ENCODE measurements at regions not wholly inside any gene's neighbourhood (a gene's known extent, or its start where the extent isn't known, plus 50 kb on each side); places are given as distances from the start of the nearest gene placed in this dataset.

DNA sequence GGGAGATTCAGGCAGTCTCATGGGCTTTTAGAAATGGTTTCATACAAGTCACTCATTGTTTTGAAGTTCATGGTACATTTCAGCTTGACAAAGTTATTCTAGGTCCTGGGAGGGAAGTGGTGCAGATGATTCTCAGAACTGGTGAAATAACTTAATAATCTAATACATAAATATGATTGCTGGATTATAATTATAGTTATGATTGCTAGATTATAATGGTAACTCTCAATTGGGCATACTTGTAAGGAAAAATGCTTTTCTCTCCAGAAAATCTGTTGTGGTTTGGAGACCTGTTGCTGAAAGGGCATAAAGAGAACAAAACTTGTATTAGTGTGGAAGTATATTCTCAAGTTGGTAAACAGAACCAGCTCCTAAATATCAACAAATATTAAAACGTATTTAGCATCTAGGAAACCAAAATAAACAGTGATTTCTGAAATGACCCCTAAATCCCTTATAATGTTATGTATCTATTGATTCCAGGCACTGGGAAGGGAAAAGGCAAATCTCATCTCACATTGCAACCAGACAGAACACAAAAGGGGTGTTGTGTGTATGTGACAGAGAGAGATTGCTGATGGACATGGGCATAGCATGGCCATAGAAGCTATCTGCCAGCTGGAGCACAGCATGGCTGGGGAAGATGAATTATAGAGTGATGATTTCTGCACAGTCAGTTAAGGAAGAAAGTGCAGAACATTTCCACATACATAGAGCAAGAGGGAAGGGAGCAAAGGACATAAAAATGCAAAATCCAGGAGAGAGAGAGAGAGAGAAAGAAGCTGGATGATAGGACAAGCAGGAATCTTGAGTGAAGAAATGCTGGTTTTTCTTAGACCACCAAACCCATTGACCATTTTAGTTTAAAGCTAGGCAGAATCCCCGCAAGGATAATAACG lies 87.1 kb upstream of the FRY start:
- H3K36me3 ChIP-seq (ENCODE audit: control insufficient read depth, insufficient read depth, low read length), result no peaks in the 10 kb centered on the region
- H3K27ac ChIP-seq (ENCODE audit: low read length), result no peak overlapping the region

DNA sequence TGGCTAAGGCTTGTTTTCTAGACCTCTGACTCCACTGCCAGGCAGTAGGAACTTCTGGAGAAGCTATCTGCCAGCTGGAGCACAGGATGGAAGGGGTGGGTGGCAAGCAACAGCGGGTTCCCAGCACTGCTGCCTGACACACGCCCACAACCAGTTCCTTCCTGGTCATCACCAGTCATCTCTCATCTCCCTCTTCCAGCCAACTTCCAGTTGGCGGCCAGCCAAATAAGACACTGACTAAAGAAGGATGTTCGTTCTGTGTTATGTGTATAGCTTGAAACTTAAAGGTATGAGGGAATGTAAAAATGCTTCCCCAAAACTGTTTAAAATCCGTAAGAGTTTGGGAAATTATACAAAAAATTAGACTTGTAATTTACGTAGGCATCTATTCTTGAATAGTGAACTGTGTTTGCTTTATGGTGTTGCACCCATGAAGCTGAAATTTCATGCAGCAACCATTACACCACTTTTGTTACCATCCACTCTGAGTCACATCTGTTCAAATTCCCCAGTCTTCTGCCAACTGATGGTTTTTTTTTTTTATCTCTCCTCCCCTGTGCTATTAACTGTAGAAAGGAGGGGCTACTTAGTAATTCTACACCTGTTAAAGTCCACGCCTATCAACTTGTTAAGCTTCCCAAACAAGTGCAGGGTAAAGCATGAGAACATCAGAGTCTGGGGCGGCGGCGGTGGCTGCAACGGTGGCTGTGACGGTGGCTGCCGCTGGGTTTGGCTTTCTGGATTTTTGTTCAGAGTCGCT lies 86.2 kb upstream of the FRY start:
- TF ChIP-seq, protein P1, sequence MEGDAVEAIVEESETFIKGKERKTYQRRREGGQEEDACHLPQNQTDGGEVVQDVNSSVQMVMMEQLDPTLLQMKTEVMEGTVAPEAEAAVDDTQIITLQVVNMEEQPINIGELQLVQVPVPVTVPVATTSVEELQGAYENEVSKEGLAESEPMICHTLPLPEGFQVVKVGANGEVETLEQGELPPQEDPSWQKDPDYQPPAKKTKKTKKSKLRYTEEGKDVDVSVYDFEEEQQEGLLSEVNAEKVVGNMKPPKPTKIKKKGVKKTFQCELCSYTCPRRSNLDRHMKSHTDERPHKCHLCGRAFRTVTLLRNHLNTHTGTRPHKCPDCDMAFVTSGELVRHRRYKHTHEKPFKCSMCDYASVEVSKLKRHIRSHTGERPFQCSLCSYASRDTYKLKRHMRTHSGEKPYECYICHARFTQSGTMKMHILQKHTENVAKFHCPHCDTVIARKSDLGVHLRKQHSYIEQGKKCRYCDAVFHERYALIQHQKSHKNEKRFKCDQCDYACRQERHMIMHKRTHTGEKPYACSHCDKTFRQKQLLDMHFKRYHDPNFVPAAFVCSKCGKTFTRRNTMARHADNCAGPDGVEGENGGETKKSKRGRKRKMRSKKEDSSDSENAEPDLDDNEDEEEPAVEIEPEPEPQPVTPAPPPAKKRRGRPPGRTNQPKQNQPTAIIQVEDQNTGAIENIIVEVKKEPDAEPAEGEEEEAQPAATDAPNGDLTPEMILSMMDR (IDR thresholded peaks at IDR 0.05), result no peak
- intact Hi-C loops (cut with micrococcal nuclease), result no loop called here
- H3K9me3 Mint-ChIP-seq, result no peaks in the 10 kb centered on the region
- no peaks in the 10 kb centered on the region for H3K27me3 Mint-ChIP-seq (ENCODE audit: low read depth in 2 of 2)
- Histone ChIP-seq H3K4me1 (ENCODE audit: control insufficient read depth, insufficient read depth, low read length) (peaks cover 2% of the 10 kb centered on the region), H3K27me3 (ENCODE audit: control insufficient read depth, insufficient read depth, low read length) (no peaks in the 10 kb centered on the region), H3K36me3 (ENCODE audit: control insufficient read depth, insufficient read depth, low read length) (no peaks in the 10 kb centered on the region), H3K9me3 (ENCODE audit: control insufficient read depth, insufficient read depth, low read length) (no peaks in the 10 kb centered on the region), H3K4me3 (ENCODE audit: low read length) (no peak overlapping the region), H3K27ac (ENCODE audit: low read length) (no peak overlapping the region)
- no peak overlapping the region for H3K4me3 Mint-ChIP-seq
- peaks cover 6 to 8% of the 10 kb centered on the region in 2 donors for H3K4me1 Mint-ChIP-seq
- DNase-seq, result no peak
- peaks cover 15% of the 10 kb centered on the region for H3K36me3 Mint-ChIP-seq
- H3K27ac Mint-ChIP-seq, result no peak overlapping the region
- 87% methylated on average over 12 of the region's 14 CpGs for WGBS (ENCODE audit: insufficient coverage)
- no peak for ATAC-seq

More for the DNA sequence above, 87.1 kb upstream of the FRY start:
- ATAC-seq, result no peak
- Mint-ChIP-seq H3K4me3 (no peak overlapping the region), H3K36me3 (peaks cover 15% of the 10 kb centered on the region), H3K27ac (no peak overlapping the region), H3K4me1 (peaks cover 3 to 10% of the 10 kb centered on the region in 2 donors), H3K9me3 (no peaks in the 10 kb centered on the region), H3K27me3 (ENCODE audit: low read depth in 2 of 2) (no peaks in the 10 kb centered on the region)
- Histone ChIP-seq H3K9me3 (ENCODE audit: control insufficient read depth, insufficient read depth, low read length) (no peaks in the 10 kb centered on the region), H3K27me3 (ENCODE audit: control insufficient read depth, insufficient read depth, low read length) (no peaks in the 10 kb centered on the region), H3K4me1 (ENCODE audit: control insufficient read depth, insufficient read depth, low read length) (no peaks in the 10 kb centered on the region), H3K4me3 (ENCODE audit: low read length) (no peak overlapping the region)
- 94% methylated on average over 2 of the region's 3 CpGs for WGBS (ENCODE audit: insufficient coverage)
- TF ChIP-seq, protein P1 (IDR thresholded peaks at IDR 0.05), result no peak
- no peak for DNase-seq
- intact Hi-C loops (cut with micrococcal nuclease), result no loop called here

DNA sequence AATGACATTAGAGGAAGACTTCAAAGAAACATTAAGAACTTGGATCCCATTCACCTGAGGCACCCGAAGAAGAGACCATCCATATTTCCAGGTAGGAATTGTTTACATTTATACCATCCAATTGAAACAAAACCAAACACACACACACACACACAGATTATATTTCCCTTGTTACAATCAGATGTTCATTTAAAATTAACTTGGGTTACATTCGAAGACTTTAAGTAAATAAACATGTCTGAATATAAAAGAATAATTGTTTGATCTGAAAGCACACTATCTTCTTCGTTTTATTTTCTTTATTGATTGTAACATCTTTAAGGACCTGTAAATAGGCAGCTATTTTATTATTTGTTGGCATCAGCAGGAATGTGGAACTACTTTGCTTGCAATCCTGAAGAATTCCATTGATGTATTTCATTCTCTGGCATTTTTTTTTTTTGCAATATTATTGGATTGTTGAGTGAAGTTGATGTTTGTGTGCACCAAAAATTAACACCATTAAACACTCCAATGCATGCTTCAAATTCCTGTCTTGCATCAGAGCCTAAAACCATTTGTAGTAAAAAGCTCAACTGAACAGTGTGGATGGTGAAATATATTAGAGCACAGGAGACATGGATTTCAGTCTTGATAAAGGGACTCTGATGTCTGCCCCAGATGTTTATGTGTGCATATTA lies 85.3 kb upstream of the FRY start:
- 87% methylated on average over 2 of the region's 3 CpGs for WGBS (ENCODE audit: insufficient coverage)
- H3K27ac Mint-ChIP-seq, result no peak overlapping the region

More for the DNA sequence above, 85.3 kb upstream of the FRY start:
- DNase-seq (no peak), ATAC-seq (no peak)
- Mint-ChIP-seq H3K4me1 (peaks cover 13 to 14% of the 10 kb centered on the region in 2 donors), H3K27me3 (ENCODE audit: low read depth in 2 of 2) (no peaks in the 10 kb centered on the region), H3K4me3 (no peak overlapping the region), H3K36me3 (peaks cover 15% of the 10 kb centered on the region), H3K9me3 (no peaks in the 10 kb centered on the region)
- Histone ChIP-seq H3K9me3 (ENCODE audit: control insufficient read depth, insufficient read depth, low read length) (no peaks in the 10 kb centered on the region), H3K4me1 (ENCODE audit: control insufficient read depth, insufficient read depth, low read length) (peaks cover 10% of the 10 kb centered on the region), H3K27ac (ENCODE audit: low read length) (no peak overlapping the region), H3K36me3 (ENCODE audit: control insufficient read depth, insufficient read depth, low read length) (no peaks in the 10 kb centered on the region), H3K4me3 (ENCODE audit: low read length) (no peak overlapping the region), H3K27me3 (ENCODE audit: control insufficient read depth, insufficient read depth, low read length) (no peaks in the 10 kb centered on the region)
- intact Hi-C loops (cut with micrococcal nuclease), result no loop called here
- TF ChIP-seq, protein P1 (IDR thresholded peaks at IDR 0.05), result no peak

Measured in natural killer cell (primary cell).